C4-2B (cell line): ENCODE measurements at regions not wholly inside any gene's neighbourhood (a gene's known extent, or its start where the extent isn't known, plus 50 kb on each side); places are given as distances from the start of the nearest gene placed in this dataset.

Experiments
- H3K27ac ChIP-seq: fragments of 450-650 bp; 2 replicates; pipeline ENCODE4 v1.5.1; 2017
- CTCF ChIP-seq: fragments of 450-650 bp; conservative IDR thresholded peaks from 2 replicates; pipeline ENCODE4 v1.5.1; 2017; ENCODE audit warnings: mild to moderate bottlenecking
- ZFX ChIP-seq: fragments of 450-650 bp; IDR thresholded peaks from 2 replicates; pipeline ENCODE4 v1.6.1; 2017

GRCh38 chr2:239639421-239640185, 238.8 kb upstream of the HDAC4 start:
- no peak overlapping the region for H3K27ac ChIP-seq
- TF ChIP-seq ZFX: no peak
- no peak for TF ChIP-seq CTCF

GRCh38 chr2:239638376-239638775, 237.6 kb upstream of the HDAC4 start:
- TF ChIP-seq ZFX: no peak
- no peak for TF ChIP-seq CTCF
- no peak overlapping the region for H3K27ac ChIP-seq

DNA sequence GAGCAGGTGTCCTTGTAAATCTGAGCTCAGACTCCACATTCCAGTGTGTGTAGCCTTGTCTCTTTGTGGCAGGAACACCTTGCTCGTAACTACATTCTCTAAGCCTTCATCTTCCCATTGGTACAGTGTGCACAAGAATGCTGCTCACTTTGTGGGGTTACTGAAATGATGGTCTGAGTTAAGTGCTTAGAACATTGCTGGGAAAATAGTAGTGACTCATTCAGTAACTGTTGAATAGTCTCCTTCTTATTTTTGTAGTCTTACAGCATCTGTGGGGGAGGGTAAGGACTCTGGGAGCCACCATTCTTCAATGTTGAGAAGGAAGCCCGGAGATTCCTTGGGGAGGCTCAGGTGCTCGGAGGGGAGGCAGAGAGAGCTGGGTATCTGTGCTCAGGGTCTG, 236.0 kb upstream of the HDAC4 start:
- no peak overlapping the region for H3K27ac ChIP-seq
- TF ChIP-seq CTCF (no peak), ZFX (no peak)

GRCh38 chr2:239634769-239635168, 233.9 kb upstream of the HDAC4 start:
- TF ChIP-seq CTCF (no peak), ZFX (no peak)
- H3K27ac ChIP-seq: no peak overlapping the region

DNA sequence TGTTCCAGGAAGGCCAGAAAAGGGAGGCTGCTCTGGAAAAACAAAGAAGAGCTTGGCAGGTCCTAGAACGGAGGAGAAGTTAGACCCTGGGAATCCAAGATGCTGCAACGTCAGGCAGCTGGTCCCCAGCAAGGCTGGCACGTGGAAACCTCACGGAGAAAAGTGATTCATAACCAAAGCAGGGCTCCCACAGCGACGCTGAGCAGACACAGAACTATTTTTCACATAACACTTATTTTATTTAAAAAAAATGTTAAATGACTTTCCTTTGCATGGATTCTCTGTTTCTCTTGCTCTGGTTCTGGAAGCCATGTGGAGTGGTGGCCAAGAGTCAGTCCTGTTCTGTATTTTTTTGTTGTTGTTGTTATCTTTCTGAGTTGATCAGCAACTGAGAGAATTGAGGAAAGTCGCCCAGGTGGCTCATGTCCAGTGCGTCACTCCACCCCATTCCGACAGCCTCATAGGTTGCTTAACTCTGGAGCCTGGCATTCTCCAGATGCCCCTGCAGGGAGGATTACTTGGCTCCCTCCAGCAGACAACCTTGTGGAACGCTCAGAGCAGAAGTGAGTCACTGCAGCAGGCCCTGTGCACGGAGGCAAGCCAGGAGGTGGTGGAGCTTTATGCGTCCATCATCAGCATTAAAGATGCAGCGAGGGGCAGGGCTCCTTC, 229.9 kb upstream of the HDAC4 start:
- H3K27ac ChIP-seq: no peak overlapping the region
- TF ChIP-seq CTCF (no peak), ZFX (no peak)

GRCh38 chr2:239629926-239630617, 229.3 kb upstream of the HDAC4 start:
- TF ChIP-seq ZFX (no peak), CTCF (no peak)
- H3K27ac ChIP-seq: no peak overlapping the region
